HL-60 (cell line): ENCODE measurements at regions not wholly inside any gene's neighbourhood (a gene's known extent, or its start where the extent isn't known, plus 50 kb on each side); places are given as distances from the start of the nearest gene placed in this dataset.

Source experiments
- DNase-seq, 2 experiments: peaks; one replicate each; pipeline ENCODE4 v3.0.0-alpha.2; 2010 to 2020; ENCODE audit warnings: low read depth in 1 of 2, low spot score in 1 of 2
- H3K27ac ChIP-seq: fragments of 250-450 bp; sonication (Bioruptor Pico); replicated peaks from 2 replicates; pipeline ENCODE4 v1.5.1; 2020; ENCODE audit warnings: mild to moderate bottlenecking, moderate library complexity
- H3K27me3 ChIP-seq: fragments of 250-450 bp; sonication (Bioruptor Pico); 2 replicates; pipeline ENCODE4 v1.5.1; 2021; ENCODE audit warnings: mild to moderate bottlenecking, moderate library complexity; ENCODE audit not compliant: insufficient read depth, poor library complexity, severe bottlenecking
- H3K4me3 ChIP-seq: replicated peaks from 2 replicates; pipeline ENCODE4 v1.5.1; 2011; ENCODE audit warnings: mild to moderate bottlenecking, control low read depth, low read length; ENCODE audit not compliant: insufficient read depth
- CTCF ChIP-seq: IDR thresholded peaks from one replicate; pipeline ENCODE4 v1.5.1; 2011; ENCODE audit warnings: low read length, control low read depth, inconsistent platforms; ENCODE audit not compliant: insufficient read depth
- GABPA ChIP-seq: IDR thresholded peaks from 2 replicates; pipeline ENCODE4 v1.6.1; 2012; ENCODE audit warnings: low read depth
- POLR2AphosphoS5 ChIP-seq: IDR thresholded peaks from 2 replicates; pipeline ENCODE4 v1.6.1; 2012; ENCODE audit warnings: low read depth
- REST ChIP-seq: IDR thresholded peaks from 2 replicates; pipeline ENCODE4 v1.6.1; 2012; ENCODE audit warnings: low read depth; ENCODE audit not compliant: insufficient replicate concordance
- SPI1 ChIP-seq: IDR thresholded peaks from 2 replicates; pipeline ENCODE4 v1.6.1; 2012; ENCODE audit warnings: low read depth, mild to moderate bottlenecking, borderline replicate concordance

DNA sequence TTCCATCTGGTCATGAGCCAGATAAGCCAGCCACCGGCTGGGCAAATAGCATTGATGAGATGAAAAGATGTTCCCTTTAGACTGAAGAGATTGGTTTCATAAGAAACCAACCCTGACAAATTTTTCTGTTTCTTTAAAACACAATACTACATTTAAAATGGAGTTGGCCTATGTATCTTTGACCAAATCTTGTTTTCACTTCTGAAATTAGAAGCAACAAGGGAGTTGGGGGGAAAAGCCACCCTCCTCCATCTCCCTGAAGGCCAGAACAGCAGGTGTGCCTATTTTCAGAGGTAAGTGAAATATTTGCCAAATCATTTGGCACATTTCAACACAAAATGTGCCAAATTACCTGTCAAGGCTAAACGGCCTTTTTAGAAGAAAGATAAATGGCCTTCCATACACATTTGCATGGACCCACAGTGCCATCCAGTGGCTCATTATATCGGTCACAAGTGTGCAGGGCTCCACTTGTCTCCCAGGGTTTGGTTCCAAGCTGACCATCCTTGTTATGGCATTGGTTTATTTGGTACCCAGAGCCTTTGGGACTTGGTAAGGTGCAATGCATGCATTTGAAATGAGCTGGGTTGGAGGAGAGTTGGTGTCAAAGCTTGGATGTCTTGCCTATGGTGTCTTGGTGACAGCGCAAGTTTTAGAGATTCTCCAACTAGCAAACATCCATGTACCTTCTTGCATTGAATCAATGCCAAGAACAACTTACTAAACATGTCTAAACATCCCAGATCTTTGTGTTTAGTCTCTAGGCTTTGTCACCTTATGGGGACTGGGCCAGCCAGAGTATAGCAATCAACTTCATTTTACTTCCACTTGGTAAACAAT lies 372.0 kb upstream of the KIF2A start:
- no peak for TF ChIP-seq GABPA
- TF ChIP-seq CTCF, result no peak
- no peak for TF ChIP-seq SPI1
- no peak for TF ChIP-seq POLR2AphosphoS5
- no peak for TF ChIP-seq REST
- Histone ChIP-seq H3K4me3 (no peak overlapping the region), H3K27ac (no peak overlapping the region), H3K27me3 (no peaks in the 10 kb centered on the region)
- peak in 1 of 2 experiments; percentile 2 for DNase-seq

DNA sequence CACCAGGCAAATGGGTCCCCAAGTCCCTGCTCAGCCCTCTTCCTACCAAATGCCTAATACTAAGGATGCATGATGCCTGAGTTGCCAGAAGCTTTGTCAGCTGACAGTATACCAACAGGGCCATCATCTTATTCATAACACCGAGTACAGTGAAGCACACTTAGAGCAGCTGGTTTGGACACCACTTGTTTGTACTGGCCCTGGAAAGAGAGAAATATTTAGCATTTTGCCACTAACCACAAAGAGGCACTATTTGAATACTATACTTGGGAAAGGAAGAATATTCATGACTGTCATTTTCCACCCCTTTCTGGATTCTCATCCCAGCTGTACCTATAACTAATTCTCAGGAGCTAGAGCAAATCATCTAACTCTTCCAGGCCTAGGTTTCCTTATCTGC lies 364.4 kb upstream of the KIF2A start:
- TF ChIP-seq REST, result no peak
- no peak for TF ChIP-seq POLR2AphosphoS5
- no peak for TF ChIP-seq CTCF
- no peak for TF ChIP-seq GABPA
- no peak for TF ChIP-seq SPI1
- no peak overlapping the region for H3K27ac ChIP-seq
- DNase-seq, result no peak
- no peaks in the 10 kb centered on the region for H3K27me3 ChIP-seq
- H3K4me3 ChIP-seq, result no peak overlapping the region

- TF ChIP-seq POLR2AphosphoS5, result no peak
- TF ChIP-seq CTCF, result no peak
- TF ChIP-seq SPI1, result no peak
- no peak for TF ChIP-seq GABPA
- no peak for TF ChIP-seq REST
- DNase-seq, result no peak
These were observed 363.4 kb upstream of the KIF2A start for GRCh38 chr5:61942462-61943049.

More at GRCh38 chr5:61942462-61943049, 363.4 kb upstream of the KIF2A start:
- Histone ChIP-seq H3K27me3 (no peaks in the 10 kb centered on the region), H3K4me3 (no peak overlapping the region), H3K27ac (no peak overlapping the region)
